HCT116 (cell line): ENCODE measurements at regions not wholly inside any gene's neighbourhood (a gene's known extent, or its start where the extent isn't known, plus 50 kb on each side); places are given as distances from the start of the nearest gene placed in this dataset.

ENCODE experiments used
- ATAC-seq: fragments of 200-7000 bp; cut with Tn5 transposase; 2 replicates; pipeline ENCODE4 v1.9.1; 2020; ENCODE audit warnings: mild to moderate bottlenecking, moderate library complexity
- BruUV-seq: library from RNA; stranded (reverse); fragments of 400-500 nt; replicated peaks from 2 replicates; lab custom pipeline; 2021; lab: Mats Ljungman, UMichigan
- CTCF ChIA-PET: fragments of 300-600 bp; sonication (Branson Sonifier 250); formaldehyde crosslinking; loops from one replicate; lab custom pipeline; 2021; ENCODE audit warnings: antibody characterized with exemption; lab: Charles Lee
- POLR2A ChIA-PET: fragments of 300-600, 350-600 bp; sonication (Branson Sonifier 250); formaldehyde crosslinking; loops from one replicate; lab custom pipeline; 2021; ENCODE audit warnings: antibody characterized with exemption; lab: Charles Lee
- RAD21 ChIA-PET, 2 experiments: fragments of 300-600 bp; sonication (Branson Sonifier 250); formaldehyde crosslinking; loops; one replicate each; lab custom pipeline; 2023; ENCODE audit warnings: low total read pairs in 2 of 2; ENCODE audit not compliant: uncharacterized antibody in 2 of 2, unreplicated experiment in 2 of 2, low non-redundant PET in 1 of 2; lab: Charles Lee
- DNase-seq: peaks from one replicate; pipeline ENCODE4 v3.0.0-alpha.2; 2010; ENCODE audit warnings: low read depth, low spot score
- H2AFZ ChIP-seq: fragments of 200-600 bp; shearing (Covaris generic), sonication (generic); 2 replicates; pipeline ENCODE4 v1.6.1; 2017; ENCODE audit warnings: low read depth, mixed run types, mixed read lengths, antibody characterized with exemption, low read length; ENCODE audit not compliant: poor library complexity, severe bottlenecking
- H3K27ac ChIP-seq: 2 replicates; pipeline ENCODE4 v1.5.1; 2012; ENCODE audit warnings: low read depth, low read length
- H3K27me3 ChIP-seq: fragments of 200-600 bp; sonication (generic); 2 replicates; pipeline ENCODE4 v1.6.1; 2016; ENCODE audit warnings: mixed run types, low read length, mixed read lengths; ENCODE audit not compliant: insufficient read depth
- H3K36me3 ChIP-seq, 2 experiments: fragments of 200-500 bp in 1 of 2; fragments of 200-600 bp in 1 of 2; sonication (Bioruptor generic) in 1 of 2; sonication (generic) in 1 of 2; 2 replicates each; pipeline versions ENCODE4 v1.5.1 to v1.6.1; 2014 to 2016; ENCODE audit warnings: low read length in 2 of 2, inconsistent platforms in 1 of 2, mixed read lengths in 1 of 2, mixed run types in 1 of 2; ENCODE audit not compliant: insufficient read depth in 2 of 2, control insufficient read depth in 1 of 2
- H3K4me1 ChIP-seq, 2 experiments: fragments of 200-600 bp in 1 of 2; sonication (generic) in 1 of 2; 2 replicates each; pipeline versions ENCODE4 v1.5.1 to v1.6.1; 2012 to 2017; ENCODE audit warnings: low read length in 2 of 2, inconsistent platforms in 1 of 2, mild to moderate bottlenecking in 1 of 2, mixed read lengths in 1 of 2, mixed run types in 1 of 2, moderate library complexity in 1 of 2; ENCODE audit not compliant: insufficient read depth in 2 of 2, control insufficient read depth in 1 of 2
- H3K4me2 ChIP-seq: fragments of 200-600 bp; sonication (generic); 2 replicates; pipeline ENCODE4 v1.6.1; 2017; ENCODE audit warnings: mixed run types, low read length, mixed read lengths
- H3K4me3 ChIP-seq, 2 experiments: fragments of 200-600 bp in 1 of 2; sonication (generic) in 1 of 2; replicated peaks in 1 of 2; 2 replicates each; pipeline ENCODE4 v1.5.1; 2011 to 2016; ENCODE audit warnings: low read length in 2 of 2, control low read depth in 1 of 2, low read depth in 1 of 2, mild to moderate bottlenecking in 1 of 2, mixed read lengths in 1 of 2, mixed run types in 1 of 2
- H3K79me2 ChIP-seq: fragments of 200-600 bp; sonication (generic); 2 replicates; pipeline ENCODE4 v1.6.1; 2017; ENCODE audit warnings: mild to moderate bottlenecking, mixed run types, low read length, moderate library complexity, mixed read lengths; ENCODE audit not compliant: insufficient read depth
- H3K9ac ChIP-seq: fragments of 200-600 bp; sonication (generic); 2 replicates; pipeline ENCODE4 v1.6.1; 2016; ENCODE audit warnings: low read length, mixed read lengths
- H3K9me2 ChIP-seq: fragments of 200-600 bp; sonication (generic), shearing (Covaris generic); 2 replicates; pipeline ENCODE4 v1.6.1; 2017; ENCODE audit warnings: mixed run types, mild to moderate bottlenecking, moderate library complexity; ENCODE audit not compliant: insufficient read depth
- H3K9me3 ChIP-seq, 2 experiments: fragments of 200-500 bp in 1 of 2; fragments of 200-600 bp in 1 of 2; sonication (Bioruptor generic) in 1 of 2; sonication (generic) in 1 of 2; 2 replicates each; pipeline ENCODE4 v1.6.1; 2014 to 2017; ENCODE audit warnings: low read length in 2 of 2, mixed read lengths in 2 of 2, inconsistent platforms in 1 of 2, low read depth in 1 of 2, mild to moderate bottlenecking in 1 of 2, mixed run types in 1 of 2, moderate library complexity in 1 of 2; ENCODE audit not compliant: control insufficient read depth in 1 of 2, insufficient read depth in 1 of 2
- H4K20me1 ChIP-seq: fragments of 200-600 bp; sonication (generic), shearing (Covaris generic); 2 replicates; pipeline ENCODE4 v1.6.1; 2017; ENCODE audit warnings: mixed run types, mild to moderate bottlenecking, moderate library complexity; ENCODE audit not compliant: insufficient read depth
- CBX3 ChIP-seq: IDR thresholded peaks from 2 replicates; pipeline ENCODE4 v1.6.1; 2012; ENCODE audit warnings: low read depth
- CTCF ChIP-seq, 3 experiments: fragments of 200-600 bp in 1 of 3; sonication (generic) in 1 of 3; IDR thresholded peaks in 2 of 3; conservative IDR thresholded peaks in 1 of 3; 2 replicates each; pipeline ENCODE4 v1.5.1; 2012 to 2017; ENCODE audit warnings: low read depth in 2 of 3, low read length in 2 of 3, antibody characterized with exemption in 1 of 3, borderline replicate concordance in 1 of 3, control low read depth in 1 of 3, mild to moderate bottlenecking in 1 of 3, mixed read lengths in 1 of 3, mixed run types in 1 of 3, moderate library complexity in 1 of 3; ENCODE audit not compliant: insufficient read depth in 1 of 3
- EGR1 ChIP-seq: IDR thresholded peaks from 2 replicates; pipeline ENCODE4 v1.6.1; 2012; ENCODE audit warnings: low read depth
- ELF1 ChIP-seq: IDR thresholded peaks from 2 replicates; pipeline ENCODE4 v1.6.1; 2012; ENCODE audit warnings: low read depth, borderline replicate concordance
- FOSL1 ChIP-seq: IDR thresholded peaks from 2 replicates; pipeline ENCODE4 v1.6.1; 2012; ENCODE audit warnings: low read depth
- MAX ChIP-seq: IDR thresholded peaks from 2 replicates; pipeline ENCODE4 v1.6.1; 2012
- POLR2A ChIP-seq: IDR thresholded peaks from 2 replicates; pipeline ENCODE4 v1.7.0; 2011; ENCODE audit warnings: borderline replicate concordance; ENCODE audit not compliant: insufficient read depth, insufficient read length; ENCODE audit errors: extremely low read depth
- SIN3A ChIP-seq: IDR thresholded peaks from 2 replicates; pipeline ENCODE4 v1.6.1; 2012; ENCODE audit warnings: low read depth
- SRF ChIP-seq: IDR thresholded peaks from 2 replicates; pipeline ENCODE4 v1.6.1; 2012; ENCODE audit warnings: low read depth
- TCF7L2 ChIP-seq: IDR thresholded peaks from 2 replicates; pipeline ENCODE4 v1.7.0; 2011; ENCODE audit warnings: borderline replicate concordance, inconsistent platforms; ENCODE audit not compliant: insufficient read depth, insufficient read length; ENCODE audit errors: extremely low read depth
- YY1 ChIP-seq: IDR thresholded peaks from 2 replicates; pipeline ENCODE4 v1.6.1; 2011; ENCODE audit warnings: low read length, low read depth, moderate library complexity, mild to moderate bottlenecking; ENCODE audit not compliant: insufficient replicate concordance; ENCODE audit errors: extremely low read depth
- ZBTB33 ChIP-seq: IDR thresholded peaks from 2 replicates; pipeline ENCODE4 v1.6.1; 2011; ENCODE audit warnings: mild to moderate bottlenecking, low read length, moderate library complexity; ENCODE audit not compliant: insufficient replicate concordance; ENCODE audit errors: extremely low read depth
- ZFX ChIP-seq: fragments of 450-650 bp; IDR thresholded peaks from 2 replicates; pipeline ENCODE4 v1.6.1; 2017
- ZNF274 ChIP-seq: fragments of 200-500 bp; sonication (Bioruptor generic); IDR thresholded peaks from 2 replicates; pipeline ENCODE4 v1.6.1; 2014; ENCODE audit warnings: mild to moderate bottlenecking, low read depth, low read length, inconsistent platforms
- intact Hi-C: fragments of 100-400 bp; cut with micrococcal nuclease; formaldehyde crosslinking; loops from 2 replicates; pipeline ENCODE4 v1.10.0; 2022

- ChIA-PET CTCF (no interaction called here), POLR2A (no interaction called here)
These were observed 174.6 kb upstream of the TENM4 start for GRCh38 chr11:79615425-79615824.

More at GRCh38 chr11:79615425-79615824, 174.6 kb upstream of the TENM4 start:
- no peak for TF ChIP-seq ZNF274
- no peak for TF ChIP-seq CBX3
- TF ChIP-seq YY1 = no peak
- TF ChIP-seq ZFX = no peak
- no peak for TF ChIP-seq EGR1
- TF ChIP-seq ZBTB33 = no peak
- no peak for TF ChIP-seq ELF1
- TF ChIP-seq SRF = no peak
- TF ChIP-seq POLR2A = no peak
- no peak for TF ChIP-seq CTCF (IDR thresholded peaks at IDR 0.05 in 2 of 3, conservative IDR thresholded peaks at IDR 0.05 in 1 of 3; ENCODE audit: borderline replicate concordance in 1 of 3, insufficient read depth in 1 of 3, low read depth in 2 of 3, low read length in 2 of 3)
- no peak for TF ChIP-seq TCF7L2
- TF ChIP-seq SIN3A = no peak
- no peak for TF ChIP-seq MAX
- no peak for TF ChIP-seq FOSL1
- H2AFZ ChIP-seq = no peak overlapping the region
- no peaks in the 10 kb centered on the region for H3K36me3 ChIP-seq
- H3K27me3 ChIP-seq = no peaks in the 10 kb centered on the region
- H4K20me1 ChIP-seq = no peaks in the 10 kb centered on the region
- no peak overlapping the region for H3K9ac ChIP-seq
- RAD21 ChIA-PET = no interaction called here
- H3K9me2 ChIP-seq = no peaks in the 10 kb centered on the region
- H3K4me2 ChIP-seq = no peak overlapping the region
- no peak overlapping the region for H3K4me3 ChIP-seq
- H3K9me3 ChIP-seq = peaks cover 0 to 8% of the 10 kb centered on the region in 2 experiments; a peak in 1 of 4 replicates
- H3K79me2 ChIP-seq = no peaks in the 10 kb centered on the region
- no peak for DNase-seq
- intact Hi-C loops = no loop called here
- no TSS peak for BruUV-seq
- no peaks in the 10 kb centered on the region for H3K4me1 ChIP-seq
- H3K27ac ChIP-seq = no peak overlapping the region
- ATAC-seq = no peak
